ENCODE measurements at regions not wholly inside any gene's neighbourhood (a gene's known extent, or its start where the extent isn't known, plus 50 kb on each side); places are given as distances from the start of the nearest gene placed in this dataset.
"Not testable (repeated sequence)": the region's sequence is repeated elsewhere in the genome, so short reads cannot be mapped to it uniquely, and the experiment has no call there.

DNA sequence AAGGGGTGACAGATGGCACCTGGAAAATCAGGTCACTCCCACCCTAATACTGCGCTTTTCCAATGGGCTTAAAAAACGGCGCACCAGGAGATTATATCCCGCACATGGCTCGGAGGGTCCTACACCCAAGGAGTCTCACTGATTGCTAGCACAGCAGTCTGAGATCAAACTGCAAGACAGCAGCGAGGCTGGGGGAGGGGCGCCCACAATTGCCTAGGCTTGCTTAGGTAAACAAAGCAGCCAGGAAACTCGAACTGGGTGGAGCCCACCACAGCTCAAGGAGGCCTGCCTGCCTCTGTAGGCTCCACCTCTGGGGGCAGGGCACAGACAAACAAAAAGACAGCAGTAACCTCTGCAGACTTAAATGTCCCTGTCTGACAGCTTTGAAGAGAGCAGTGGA, 205.7 kb upstream of the HTR1E start:
- DNase-seq (ENCODE audit: low spot score): not testable (repeated sequence)

DNA sequence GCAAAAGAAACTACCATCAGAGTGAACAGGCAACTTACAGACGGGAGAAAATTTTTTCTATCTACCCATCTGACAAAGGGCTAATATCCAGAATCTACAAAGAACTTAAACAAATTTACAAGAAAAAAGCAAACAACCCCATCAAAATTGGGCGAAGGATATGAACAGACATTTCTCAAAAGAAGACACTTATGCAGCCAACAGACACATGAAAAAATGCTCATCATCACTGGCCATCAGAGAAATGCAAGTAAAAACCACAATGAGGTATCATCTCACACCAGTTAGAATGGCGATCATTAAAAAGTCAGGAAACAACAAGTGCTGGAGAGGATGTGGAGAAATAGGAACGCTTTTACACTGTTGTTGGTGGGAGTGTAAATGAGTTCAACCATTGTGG, 206.6 kb upstream of the HTR1E start:
- not testable (repeated sequence) for DNase-seq (ENCODE audit: low spot score)

DNA sequence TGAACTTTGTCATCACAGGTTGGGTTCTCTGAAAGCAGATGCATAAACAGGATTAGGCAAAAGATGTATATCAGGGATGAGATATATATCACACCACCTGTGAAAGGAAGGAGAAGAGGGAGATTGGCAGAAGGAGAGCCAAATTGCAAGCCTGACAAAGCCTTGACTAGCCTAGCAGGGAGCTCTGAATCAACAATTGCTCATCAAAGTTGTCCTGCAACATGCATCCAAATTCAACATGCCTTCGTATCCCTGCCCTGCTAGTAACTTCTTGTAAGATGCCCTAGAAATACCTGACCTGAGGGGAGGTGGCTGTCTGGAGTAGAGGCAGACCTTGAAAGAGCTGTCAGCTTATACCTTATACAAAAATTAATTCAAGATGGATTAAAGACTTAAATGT, 207.1 kb upstream of the HTR1E start:
- no peak for DNase-seq (ENCODE audit: low spot score)

DNA sequence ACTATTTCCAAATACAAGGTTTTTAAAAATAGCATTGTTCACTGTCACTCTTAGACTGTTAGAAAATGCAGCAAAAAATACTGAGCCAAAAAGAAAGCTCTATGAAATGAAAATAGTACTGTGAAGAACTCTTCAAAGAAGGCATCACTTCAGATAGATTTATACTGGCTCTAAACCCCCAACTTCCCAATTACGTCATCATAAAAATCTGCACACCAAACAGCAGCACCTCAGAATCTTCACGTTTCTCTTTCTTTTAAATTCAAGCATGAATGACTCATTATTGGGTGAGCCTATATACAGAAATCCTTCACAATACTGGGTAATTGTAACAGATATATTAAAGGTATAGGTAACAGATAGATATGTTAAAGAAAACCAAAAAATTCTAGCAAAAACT, 208.4 kb upstream of the HTR1E start:
- no peak for DNase-seq (ENCODE audit: low spot score)

DNA sequence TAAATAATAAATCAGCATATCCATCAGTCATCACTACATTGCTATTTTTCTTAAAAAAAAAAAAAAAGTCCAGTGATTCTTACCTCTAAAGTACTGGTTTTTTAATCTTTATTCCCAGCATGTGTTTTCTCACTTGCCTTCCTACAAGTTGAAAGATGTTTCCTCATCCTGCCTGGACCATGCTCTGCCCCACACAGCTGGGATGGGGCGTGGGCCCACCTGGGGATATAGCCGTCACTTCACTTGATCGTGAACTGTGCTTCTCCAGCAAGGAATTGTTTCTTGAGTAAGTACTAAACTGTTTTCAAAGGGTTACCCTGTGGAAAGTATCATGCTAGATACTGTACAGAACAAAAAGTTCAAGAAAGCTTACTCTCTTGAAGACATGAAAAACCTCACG, 212.6 kb upstream of the HTR1E start:
- no peak for DNase-seq (ENCODE audit: low spot score)

DNA sequence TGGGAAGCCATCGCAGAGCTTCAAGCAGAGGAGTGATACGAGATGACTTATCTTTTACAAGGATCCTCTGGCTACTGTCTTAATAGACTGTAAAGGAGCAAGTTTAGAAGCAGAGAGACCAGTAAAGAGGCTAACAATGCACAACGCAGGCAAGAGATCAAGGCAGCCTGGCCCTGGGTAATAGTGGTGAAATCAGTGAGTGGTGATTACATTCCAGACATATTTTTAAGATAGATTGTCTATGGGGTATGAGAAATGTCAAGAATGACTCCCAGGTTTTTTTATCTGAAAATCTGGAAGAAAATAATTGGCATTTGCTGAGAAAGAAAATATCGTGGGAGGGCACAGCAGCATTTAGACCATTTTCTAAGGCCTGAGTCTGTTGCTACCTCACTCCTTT, 213.6 kb upstream of the HTR1E start:
- no peak for DNase-seq (ENCODE audit: low spot score)

DNA sequence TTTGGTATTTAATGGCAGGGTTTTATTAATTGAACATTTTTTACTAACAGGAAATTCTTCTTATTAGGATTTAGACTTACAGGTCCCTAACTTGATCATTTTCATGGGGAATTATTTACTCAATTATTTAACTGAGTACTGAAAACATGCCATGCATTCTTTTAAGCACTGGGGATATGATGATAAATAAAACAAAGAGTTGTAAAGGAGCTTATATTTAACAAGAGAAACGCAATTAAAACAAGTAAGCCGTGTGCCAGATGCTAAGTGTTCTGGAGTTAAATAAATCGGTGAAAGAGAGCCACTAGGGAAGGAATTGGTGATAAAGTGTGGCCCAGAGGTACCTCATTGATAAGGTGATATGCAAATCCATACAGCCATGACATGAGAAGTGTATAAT, 214.2 kb upstream of the HTR1E start:
- DNase-seq (ENCODE audit: low spot score): no peak

DNA sequence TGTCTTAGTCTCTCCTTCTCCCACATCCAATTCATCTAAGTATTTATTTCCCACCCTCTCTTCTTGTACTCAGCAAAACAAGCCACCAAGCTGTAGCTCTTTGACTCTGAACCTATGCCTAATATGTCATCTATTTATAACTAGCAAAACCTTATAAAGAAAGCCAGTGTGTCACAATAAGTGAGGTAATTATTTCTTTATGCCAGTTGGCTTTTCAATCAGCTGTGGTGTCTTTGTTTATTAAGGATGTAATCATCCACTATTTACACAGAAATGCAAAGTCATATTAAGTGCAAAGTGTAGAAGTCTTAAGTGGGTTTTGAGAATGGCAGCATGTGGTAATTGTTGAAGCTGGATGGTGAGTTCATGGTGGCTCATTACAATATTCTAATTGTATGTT, 215.2 kb upstream of the HTR1E start:
- no peak for DNase-seq (ENCODE audit: low spot score)

DNA sequence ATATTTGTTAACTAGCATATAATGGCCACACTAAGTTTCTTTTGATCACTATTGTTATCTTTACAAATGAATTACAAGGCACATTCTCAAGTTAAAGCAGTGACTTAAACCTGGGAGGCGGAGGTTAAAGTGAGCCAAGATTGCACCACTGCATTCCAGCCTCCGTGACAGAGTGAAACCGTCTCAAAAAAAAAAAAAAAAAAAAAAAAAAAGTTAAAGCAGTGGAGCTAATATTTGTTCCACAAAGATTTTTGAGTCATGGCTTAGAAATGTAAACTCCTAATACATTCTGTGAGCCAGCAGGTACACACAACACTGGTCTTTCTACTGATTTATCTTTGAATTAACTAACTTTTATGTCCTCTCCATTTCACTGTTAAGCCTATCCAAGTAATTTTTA, 221.7 kb upstream of the HTR1E start:
- no peak for DNase-seq (ENCODE audit: low spot score)

DNA sequence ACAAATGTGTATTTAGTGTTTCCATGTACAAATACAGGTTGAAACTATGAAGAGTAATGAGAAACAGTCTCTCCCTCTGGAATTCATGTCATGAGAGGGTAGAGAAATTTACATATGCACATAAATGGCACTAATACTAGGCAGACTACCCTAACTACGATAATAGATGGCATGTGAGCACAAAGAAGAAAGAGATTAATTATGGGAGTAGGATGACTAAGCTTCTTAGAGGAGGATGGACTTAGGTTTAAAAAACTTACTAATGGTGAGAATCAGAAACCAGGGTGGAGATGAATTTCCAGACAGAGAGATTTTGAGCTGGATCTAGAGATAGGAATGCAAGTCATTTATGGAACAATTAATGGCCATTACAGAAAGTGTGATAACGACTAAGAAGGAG, 225.3 kb upstream of the HTR1E start:
- no peak for DNase-seq (ENCODE audit: low spot score)

DNA sequence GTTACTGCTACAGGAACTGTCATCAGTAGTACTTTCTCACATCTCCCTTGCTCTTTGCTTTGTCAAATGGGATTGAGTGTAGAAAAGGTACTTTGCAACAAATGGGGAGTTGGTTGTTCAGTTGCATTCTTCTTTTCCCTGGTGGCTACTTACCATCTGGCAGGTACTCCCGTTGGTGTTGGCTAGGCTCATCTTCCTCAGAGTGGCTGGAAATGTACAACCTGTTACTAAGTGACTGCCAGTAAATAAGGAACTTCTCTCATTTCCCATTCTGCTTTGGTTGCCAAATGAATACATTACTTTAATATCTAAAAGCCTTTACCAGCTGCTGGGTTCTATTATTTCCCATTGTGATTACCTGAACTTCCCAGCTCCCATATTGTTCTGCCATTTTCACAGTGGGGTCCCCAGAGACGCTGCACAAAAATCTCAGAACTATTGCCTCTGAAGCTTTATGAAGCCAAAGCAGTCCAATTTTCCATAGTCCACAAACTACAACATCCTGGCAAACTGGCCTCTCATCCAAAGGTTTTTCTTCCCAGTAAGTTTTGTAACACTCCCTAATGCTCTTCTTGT, 229.7 kb upstream of the HTR1E start:
- DNase-seq (ENCODE audit: low spot score): no peak

DNA sequence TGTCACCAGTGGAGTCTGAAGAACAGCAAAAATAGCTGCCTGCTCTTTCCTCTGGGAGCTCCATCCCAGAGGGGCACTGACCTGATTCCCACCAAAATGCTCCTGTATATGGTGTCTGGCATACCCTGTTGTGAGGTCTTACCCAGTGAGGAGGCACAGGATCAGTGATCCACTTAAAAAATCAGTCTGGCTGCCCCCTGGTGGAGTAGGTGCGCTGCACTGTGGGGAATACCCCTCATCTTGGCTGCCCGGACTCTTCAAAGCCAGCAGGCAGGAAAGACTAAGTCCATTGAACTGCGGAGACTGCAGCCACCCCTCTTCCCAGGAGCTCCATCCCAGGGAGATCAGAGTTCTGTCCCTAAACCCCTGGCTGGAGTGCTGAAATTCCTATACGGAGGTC, 230.9 kb upstream of the HTR1E start:
- no peak for DNase-seq (ENCODE audit: low spot score)

DNA sequence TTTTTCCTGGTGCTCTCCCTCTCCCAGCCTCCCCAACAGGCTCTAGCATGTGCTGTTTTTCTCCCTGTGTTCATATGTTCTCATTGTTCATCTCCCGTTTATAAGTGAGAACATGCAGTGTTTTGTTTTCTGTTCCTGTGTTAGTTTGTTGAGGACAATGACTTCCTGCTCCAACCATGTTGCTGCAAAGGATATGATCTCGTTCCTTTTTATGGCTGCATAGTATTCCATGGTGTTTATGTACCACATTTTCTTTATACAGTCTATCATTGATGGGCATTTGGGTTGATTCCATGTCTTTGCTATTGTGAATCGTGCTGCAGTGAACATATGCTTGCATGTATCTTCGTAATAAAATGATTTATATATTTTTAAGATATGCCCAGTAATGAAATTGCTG, 236.1 kb upstream of the HTR1E start:
- DNase-seq (ENCODE audit: low spot score): not testable (repeated sequence)

DNA sequence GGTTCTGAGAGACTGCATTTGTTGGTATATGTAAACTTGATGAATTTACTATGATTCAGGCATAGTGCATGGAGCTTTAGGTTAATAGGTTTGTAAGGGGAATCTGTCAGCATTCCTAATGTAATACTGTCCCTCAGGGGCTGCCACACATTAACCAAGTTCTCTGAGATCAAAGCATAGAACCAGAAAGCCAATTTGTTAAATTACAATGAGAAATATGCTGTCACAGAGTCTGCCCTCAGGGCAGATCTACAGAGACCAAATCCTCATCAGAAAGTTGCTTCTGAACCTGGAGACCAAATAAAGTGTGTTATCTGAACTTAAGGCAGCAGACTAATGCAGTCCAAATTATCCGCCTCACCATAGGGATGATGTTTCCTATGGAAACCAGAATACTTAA, 250.8 kb upstream of the HTR1E start:
- no peak for DNase-seq (ENCODE audit: low spot score)

DNA sequence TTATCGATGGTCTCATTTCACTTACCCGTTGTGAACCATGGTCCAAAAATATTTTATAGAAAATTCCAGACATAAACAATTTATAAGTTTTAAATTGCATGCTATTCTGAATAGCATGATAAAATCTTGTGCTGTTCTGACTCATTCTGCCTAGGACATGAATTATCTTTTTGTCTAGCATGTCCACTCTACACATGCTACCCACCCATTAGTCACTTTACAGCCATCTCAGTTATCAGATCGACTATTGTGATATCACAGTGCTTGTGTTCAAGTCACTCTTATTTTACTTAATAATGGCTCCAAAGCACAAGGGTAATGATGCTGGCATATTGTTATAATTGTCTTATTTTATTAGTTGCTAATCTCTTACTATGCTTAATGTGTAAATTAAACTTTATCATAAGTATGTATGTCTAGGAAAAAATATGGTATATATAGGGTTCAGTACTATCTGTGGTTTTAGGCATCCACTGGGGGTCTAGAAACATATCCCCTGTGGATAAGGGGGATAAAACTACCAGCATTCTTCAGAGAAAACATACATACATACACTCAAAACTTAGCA, 252.0 kb upstream of the HTR1E start:
- DNase-seq (ENCODE audit: low spot score): no peak

DNA sequence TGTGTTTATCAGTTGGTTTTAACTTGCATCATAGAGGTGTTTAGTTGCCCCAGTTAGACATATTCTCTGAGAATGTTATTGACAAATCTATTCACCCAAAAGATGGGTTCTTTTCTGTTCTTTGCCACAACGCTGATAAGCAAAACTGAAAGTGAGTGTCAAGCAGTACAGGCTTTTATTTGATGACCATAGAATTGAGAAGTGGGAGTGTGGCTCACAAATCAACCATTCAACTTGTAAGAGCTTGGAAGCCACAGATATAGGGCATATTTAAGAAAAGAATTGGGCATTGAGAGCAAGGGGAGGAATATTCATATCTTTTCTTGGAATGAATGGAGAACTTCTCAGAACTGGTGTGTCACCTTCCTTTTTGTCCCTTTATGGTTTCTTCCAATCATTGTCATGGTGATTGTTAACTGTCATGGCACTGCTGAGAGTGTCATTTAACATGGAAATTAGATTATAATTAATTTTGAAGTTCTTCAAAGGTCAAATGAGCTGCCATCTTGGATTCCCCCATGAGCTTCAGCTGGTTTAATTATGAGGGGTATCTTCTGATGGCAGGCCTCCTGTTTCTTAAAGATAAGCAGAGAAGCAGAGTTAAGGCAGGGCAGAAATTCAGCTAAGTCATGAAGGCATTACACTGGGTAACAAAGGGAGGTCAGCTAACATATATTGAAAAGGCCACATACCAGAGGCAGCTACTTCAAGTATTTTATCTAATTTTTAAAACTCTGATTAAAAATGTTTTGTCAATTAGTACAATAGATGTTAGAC, 254.0 kb upstream of the HTR1E start:
- peak; percentile 20 for DNase-seq (ENCODE audit: low spot score)

DNA sequence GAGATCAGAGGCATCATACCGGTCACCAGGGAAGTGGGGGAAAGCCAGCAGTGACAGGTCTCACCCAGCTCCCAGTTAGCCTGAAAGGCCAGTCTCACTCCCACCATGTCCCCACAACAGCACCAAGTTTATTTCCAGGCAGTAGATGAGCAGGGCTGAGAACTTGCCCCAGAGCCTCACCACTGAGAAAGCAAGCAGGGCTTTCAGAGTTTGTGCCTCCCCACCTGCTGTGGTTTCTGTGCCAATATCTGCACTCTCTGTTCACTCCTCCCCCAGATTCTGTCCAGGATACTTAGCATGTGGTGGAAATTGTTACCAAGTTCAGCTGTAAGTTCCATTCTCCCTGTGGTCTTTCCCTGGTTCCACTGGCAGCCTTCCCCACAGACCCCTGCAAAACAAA, 255.0 kb upstream of the HTR1E start:
- no peak for DNase-seq (ENCODE audit: low spot score)

DNA sequence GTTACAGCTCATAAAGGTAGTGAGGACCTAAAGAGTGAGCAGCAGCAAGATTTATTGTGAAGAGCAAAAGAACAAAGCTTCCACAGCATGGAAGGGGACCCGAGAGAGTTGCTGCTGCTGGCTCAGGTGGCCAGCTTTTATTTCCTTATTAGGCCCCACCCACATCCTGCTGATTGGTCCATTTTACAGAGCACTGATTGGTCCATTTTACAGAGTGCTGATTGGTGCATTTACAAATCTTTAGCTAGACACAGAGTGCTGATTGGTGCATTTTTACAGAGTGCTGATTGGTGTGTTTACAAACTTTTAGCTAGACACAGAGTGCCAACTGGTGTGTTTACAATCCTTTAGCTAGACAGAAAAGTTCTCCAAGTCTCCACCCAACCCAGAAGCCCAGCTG, 256.2 kb upstream of the HTR1E start:
- DNase-seq (ENCODE audit: low spot score): not testable (repeated sequence)

DNA sequence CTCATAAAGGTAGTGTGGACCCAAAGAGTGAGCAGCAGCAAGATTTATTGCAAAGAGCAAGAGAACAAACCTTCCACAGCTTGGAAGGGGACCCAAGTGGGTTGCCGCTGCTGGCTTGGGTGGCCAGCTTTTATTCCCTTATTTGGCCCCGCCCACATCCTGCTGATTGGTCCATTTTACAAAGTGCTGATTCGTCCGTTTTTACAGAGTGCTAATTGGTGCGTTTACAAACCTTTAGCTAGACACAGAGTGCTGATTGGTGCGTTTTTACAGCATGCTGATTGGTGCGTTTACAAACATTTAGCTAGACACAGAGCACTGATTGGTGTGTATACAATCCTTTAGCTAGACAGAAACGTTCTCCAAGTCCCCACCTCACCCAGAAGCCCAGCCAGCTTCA, 265.2 kb upstream of the HTR1E start:
- not testable (repeated sequence) for DNase-seq (ENCODE audit: low spot score)

DNA sequence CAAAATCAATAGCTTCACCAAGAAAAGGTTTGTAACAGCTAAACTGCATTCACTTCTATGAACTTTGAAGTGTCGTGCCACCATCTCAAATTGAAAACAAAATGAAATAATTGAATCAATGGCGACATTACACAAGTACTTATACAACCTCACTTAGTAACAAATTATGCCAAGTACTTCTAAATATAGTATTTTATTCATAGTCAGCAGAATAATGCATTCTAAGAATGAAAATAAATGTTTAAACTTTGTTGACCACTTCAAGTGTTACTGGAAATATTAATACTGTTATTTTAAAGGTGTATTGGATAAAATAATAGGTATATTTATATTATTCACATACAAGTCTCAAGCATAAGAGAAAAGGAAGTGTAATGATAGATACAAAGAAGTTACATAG, 280.1 kb upstream of the HTR1E start:
- DNase-seq (ENCODE audit: low spot score): no peak

DNA sequence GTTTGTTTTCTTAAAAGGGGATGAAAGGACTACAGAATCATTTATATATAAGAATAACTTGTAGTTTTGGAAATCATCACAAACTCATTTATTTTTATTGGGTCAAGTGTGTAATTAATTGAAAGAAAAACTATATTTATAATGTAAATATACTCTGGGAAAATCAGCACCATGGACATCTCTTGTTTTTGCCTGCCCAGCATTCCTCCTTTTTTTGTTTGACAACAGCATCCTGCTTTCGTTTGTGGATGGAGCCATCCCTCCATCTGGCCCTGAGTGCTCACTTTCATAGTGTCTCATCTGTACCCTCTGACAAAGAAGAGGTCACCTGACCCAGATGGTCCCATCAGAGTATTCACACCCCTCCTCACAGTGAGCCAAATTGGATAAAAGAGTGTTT, 308.2 kb upstream of the HTR1E start:
- DNase-seq (ENCODE audit: low spot score): no peak

DNA sequence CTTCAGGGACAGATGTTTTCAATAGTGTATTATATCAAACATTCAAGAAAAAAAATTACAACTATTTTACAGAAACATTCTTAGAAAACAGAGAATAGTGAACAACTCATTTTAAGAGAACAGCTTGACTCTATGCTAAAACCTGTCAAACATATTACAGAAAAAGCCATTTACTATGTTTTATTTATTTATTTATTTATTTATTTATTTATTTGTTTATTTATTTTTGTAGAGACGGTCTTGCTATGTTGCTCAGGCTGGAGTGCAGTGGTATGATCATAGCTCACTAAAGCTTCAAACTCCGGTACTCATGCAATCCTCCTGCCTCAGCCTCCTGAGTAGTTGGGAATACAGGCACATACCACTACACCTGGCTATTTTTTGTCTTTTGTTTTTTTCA, 317.9 kb upstream of the HTR1E start:
- DNase-seq (ENCODE audit: low spot score): no peak

DNA sequence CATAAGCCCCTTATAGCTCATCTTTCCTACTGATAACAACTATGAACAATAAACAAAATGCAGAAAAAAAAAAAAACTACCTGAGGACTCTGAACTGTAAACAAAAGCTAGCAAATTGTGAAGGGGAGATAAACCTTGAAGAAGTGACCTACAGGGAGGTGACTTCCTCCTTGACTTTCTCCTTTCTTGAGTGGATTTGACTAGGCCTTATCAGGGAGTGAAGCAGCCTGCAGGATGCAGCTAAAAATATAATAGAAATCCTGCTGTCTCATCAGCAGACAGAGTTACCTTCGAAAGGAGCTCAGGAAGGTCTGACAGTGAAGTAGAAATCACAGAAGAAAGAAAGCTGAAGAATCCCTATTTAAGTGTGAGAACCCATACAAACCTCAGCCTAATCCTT, 322.0 kb upstream of the HTR1E start:
- no peak for DNase-seq (ENCODE audit: low spot score)
